HL-60 (cell line): ENCODE measurements at regions not wholly inside any gene's neighbourhood (a gene's known extent, or its start where the extent isn't known, plus 50 kb on each side); places are given as distances from the start of the nearest gene placed in this dataset.

Source experiments
- CTCF ChIP-seq: IDR thresholded peaks from one replicate; pipeline ENCODE4 v1.5.1; 2011; ENCODE audit warnings: low read length, control low read depth, inconsistent platforms; ENCODE audit not compliant: insufficient read depth
- GABPA ChIP-seq: IDR thresholded peaks from 2 replicates; pipeline ENCODE4 v1.6.1; 2012; ENCODE audit warnings: low read depth
- POLR2AphosphoS5 ChIP-seq: IDR thresholded peaks from 2 replicates; pipeline ENCODE4 v1.6.1; 2012; ENCODE audit warnings: low read depth
- REST ChIP-seq: IDR thresholded peaks from 2 replicates; pipeline ENCODE4 v1.6.1; 2012; ENCODE audit warnings: low read depth; ENCODE audit not compliant: insufficient replicate concordance
- SPI1 ChIP-seq: IDR thresholded peaks from 2 replicates; pipeline ENCODE4 v1.6.1; 2012; ENCODE audit warnings: low read depth, mild to moderate bottlenecking, borderline replicate concordance

DNA sequence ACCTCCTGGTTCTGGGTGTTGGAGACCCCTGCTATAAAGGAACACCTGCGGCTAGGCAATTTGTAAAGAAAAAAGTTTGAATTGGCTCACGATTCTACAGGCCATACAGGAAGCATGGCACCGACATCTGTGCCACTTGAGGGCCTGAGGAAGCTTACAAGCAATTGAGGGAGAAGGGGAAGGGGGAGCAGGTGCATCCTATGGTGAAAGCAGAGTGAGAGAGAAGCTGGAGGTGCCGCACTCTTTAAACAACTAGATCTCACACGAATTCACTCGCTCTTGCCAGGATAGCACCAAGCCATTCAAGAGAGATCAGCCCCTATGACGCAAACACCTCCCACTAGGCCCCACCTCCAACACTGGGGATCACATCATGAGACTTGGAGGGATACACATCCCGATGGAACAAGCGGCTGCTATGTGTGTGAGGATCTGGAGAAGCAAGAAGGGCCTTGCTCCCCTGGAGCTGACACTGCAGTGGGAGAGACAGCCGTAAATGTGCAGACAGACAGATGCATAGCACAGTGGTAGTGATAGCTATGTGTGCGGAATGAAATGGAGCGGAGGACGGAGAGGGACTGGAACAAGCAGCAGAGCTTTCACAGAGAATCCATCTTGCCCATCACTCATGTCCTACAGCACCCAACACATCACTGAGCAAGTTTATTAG, 60.7 kb upstream of the HELT start:
- TF ChIP-seq CTCF (no peak), REST (no peak), POLR2AphosphoS5 (no peak), GABPA (no peak), SPI1 (no peak)
